ENCODE measurements at regions not wholly inside any gene's neighbourhood (a gene's known extent, or its start where the extent isn't known, plus 50 kb on each side); places are given as distances from the start of the nearest gene placed in this dataset.
"Not testable (repeated sequence)": the region's sequence is repeated elsewhere in the genome, so short reads cannot be mapped to it uniquely, and the experiment has no call there.

DNA sequence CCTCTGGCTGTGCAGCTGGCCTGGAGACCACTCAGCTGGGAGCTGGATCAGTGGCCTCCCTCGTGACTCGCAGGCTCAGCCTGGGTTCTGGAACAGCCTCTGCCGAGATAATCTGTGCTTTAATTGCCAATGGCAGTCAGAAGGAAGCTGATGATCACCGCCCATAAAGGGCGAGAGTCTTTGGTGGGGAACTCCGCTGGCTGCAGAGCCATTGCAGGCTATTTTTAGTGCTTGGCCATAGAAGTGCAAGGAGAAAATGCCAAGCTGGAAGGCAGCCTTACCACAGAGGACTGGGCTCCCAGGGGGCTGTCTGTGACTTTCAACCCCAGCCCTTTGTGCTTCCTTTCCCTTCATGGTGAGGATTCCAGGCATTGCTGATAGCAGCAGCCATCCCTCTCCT lies 62.2 kb upstream of the TENM4 start:
- DNase-seq = no peak

DNA sequence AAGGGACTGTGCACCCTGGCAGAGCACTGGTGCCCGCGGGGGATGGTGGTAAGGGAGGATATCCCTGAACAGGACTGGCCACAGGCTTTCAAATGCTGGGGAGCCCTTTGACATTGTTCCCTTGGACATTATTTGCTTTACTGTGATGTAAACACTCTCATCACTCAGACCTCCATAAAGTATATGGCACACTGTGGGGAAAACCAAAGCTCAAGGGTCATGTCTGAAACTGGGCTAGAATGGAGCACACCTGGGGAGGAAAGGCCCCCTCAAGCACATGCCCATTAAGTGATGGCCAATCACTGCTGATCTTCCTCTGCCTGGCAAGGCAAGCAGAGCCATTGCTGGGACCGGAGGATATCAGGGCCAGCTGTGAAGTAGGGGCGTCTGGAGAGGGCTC lies 60.9 kb upstream of the TENM4 start:
- no peak for DNase-seq

- not testable (repeated sequence) for DNase-seq
These were observed 59.1 kb upstream of the TENM4 start for GRCh38 chr11:79499929-79500328.

- DNase-seq = no peak
These were observed 57.8 kb upstream of the TENM4 start for GRCh38 chr11:79498667-79499066.

- DNase-seq = peak in 1 of 2 donors; percentile 3
These were observed 52.8 kb upstream of the TENM4 start for GRCh38 chr11:79493555-79494171.

- DNase-seq = no peak
These were observed 51.2 kb upstream of the TENM4 start for GRCh38 chr11:79492008-79492407.

Data from activated CD4-positive, alpha-beta T cell treated with anti-CD3 and anti-CD28 coated beads for 4 hours (primary cell).